T-cell (primary cell): ENCODE measurements at regions not wholly inside any gene's neighbourhood (a gene's known extent, or its start where the extent isn't known, plus 50 kb on each side); places are given as distances from the start of the nearest gene placed in this dataset.
"Not testable (repeated sequence)": the region's sequence is repeated elsewhere in the genome, so short reads cannot be mapped to it uniquely, and the experiment has no call there.

Experiments
- ATAC-seq, 4 experiments: fragments of 200-7000 bp in 3 of 4; fragments of 150-1000 bp in 1 of 4; cut with Tn5 transposase; replicated peaks in 1 of 4; 1 replicate in 3 of 4; 2 replicates in 1 of 4; pipeline ENCODE4 v1.10.0; 2021; ENCODE audit warnings: moderate library complexity in 3 of 4, mild to moderate bottlenecking in 2 of 4, moderate number of reproducible peaks in 1 of 4
- CTCF ChIA-PET, 2 donors: fragments of 300-600 bp; sonication (Branson Sonifier 250); formaldehyde crosslinking; loops; one replicate each; lab custom pipeline; 2022; ENCODE audit warnings: antibody characterized with exemption in 2 of 2; lab: Charles Lee
- POLR2A ChIA-PET, 2 donors: fragments of 300-600 bp; sonication (Branson Sonifier 250); formaldehyde crosslinking; loops; one replicate each; lab custom pipeline; 2022; ENCODE audit warnings: antibody characterized with exemption in 2 of 2; lab: Charles Lee
- DNase-seq, 35 experiments: peaks; one replicate each; pipeline versions ENCODE4 v3.0.0 to v3.0.0-alpha.2; 2013 to 2023
- H3K27ac ChIP-seq: one replicate; pipeline ENCODE4 v1.5.1; 2013; ENCODE audit warnings: low read length
- H3K27me3 ChIP-seq, 2 experiments: replicated peaks in 1 of 2; 1 replicate in 1 of 2; 2 replicates in 1 of 2; pipeline versions ENCODE4 v1.6.1 to v1.7.0; 2013; ENCODE audit warnings: low read length in 1 of 2, mixed read lengths in 1 of 2; ENCODE audit not compliant: control insufficient read depth in 2 of 2, insufficient read depth in 2 of 2; ENCODE audit errors: extremely low read depth in 1 of 2
- H3K36me3 ChIP-seq, 2 donors: 1 replicate in 1 of 2; 2 replicates in 1 of 2; pipeline versions ENCODE4 v1.6.1 to v1.7.0; 2013; ENCODE audit warnings: low read length in 1 of 2; ENCODE audit not compliant: control insufficient read depth in 2 of 2, insufficient read depth in 1 of 2; ENCODE audit errors: extremely low read depth in 1 of 2
- H3K4me1 ChIP-seq, 2 experiments: 1 replicate in 1 of 2; 2 replicates in 1 of 2; pipeline versions ENCODE4 v1.6.1 to v1.7.0; 2013; ENCODE audit warnings: low read length in 2 of 2, mixed read lengths in 1 of 2; ENCODE audit not compliant: insufficient read depth in 2 of 2, control insufficient read depth in 1 of 2; ENCODE audit errors: extremely low read depth in 1 of 2
- H3K4me3 ChIP-seq, 2 donors: 1 replicate in 1 of 2; 2 replicates in 1 of 2; pipeline versions ENCODE4 v1.5.1 to v1.7.0; 2013; ENCODE audit warnings: mild to moderate bottlenecking in 2 of 2, low read length in 1 of 2, moderate library complexity in 1 of 2; ENCODE audit not compliant: control insufficient read depth in 1 of 2; ENCODE audit errors: extremely low read depth in 1 of 2
- H3K9me3 ChIP-seq: 2 replicates; pipeline ENCODE4 v1.7.0; 2013
- H3K27ac Mint-ChIP-seq, 2 donors: one replicate each; pipeline ENCODE4 v1.8.0; 2020 to 2021; ENCODE audit warnings: mild to moderate bottlenecking in 2 of 2, mixed read lengths in 2 of 2
- H3K27me3 Mint-ChIP-seq, 2 donors: one replicate each; pipeline ENCODE4 v1.8.0; 2021 to 2022; ENCODE audit warnings: mixed read lengths in 2 of 2
- H3K36me3 Mint-ChIP-seq: one replicate; pipeline ENCODE4 v1.8.0; 2021; ENCODE audit warnings: mixed read lengths
- H3K4me1 Mint-ChIP-seq, 3 donors: one replicate each; pipeline ENCODE4 v1.8.0; 2020 to 2022; ENCODE audit warnings: mixed read lengths in 3 of 3, mild to moderate bottlenecking in 1 of 3
- H3K4me3 Mint-ChIP-seq, 3 donors: one replicate each; pipeline ENCODE4 v1.8.0; 2020 to 2022; ENCODE audit warnings: mild to moderate bottlenecking in 3 of 3, mixed read lengths in 3 of 3, moderate library complexity in 3 of 3
- H3K9me3 Mint-ChIP-seq, 3 donors: one replicate each; pipeline ENCODE4 v1.8.0; 2020 to 2022; ENCODE audit warnings: mixed read lengths in 3 of 3
- WGBS: methylation state at CpG from one replicate; pipeline ENCODE4 v1.1.5; 2013; ENCODE audit warnings: missing lambda C conversion rate; ENCODE audit not compliant: insufficient coverage; 5-methylcytosine and 5-hydroxymethylcytosine counted together

DNA sequence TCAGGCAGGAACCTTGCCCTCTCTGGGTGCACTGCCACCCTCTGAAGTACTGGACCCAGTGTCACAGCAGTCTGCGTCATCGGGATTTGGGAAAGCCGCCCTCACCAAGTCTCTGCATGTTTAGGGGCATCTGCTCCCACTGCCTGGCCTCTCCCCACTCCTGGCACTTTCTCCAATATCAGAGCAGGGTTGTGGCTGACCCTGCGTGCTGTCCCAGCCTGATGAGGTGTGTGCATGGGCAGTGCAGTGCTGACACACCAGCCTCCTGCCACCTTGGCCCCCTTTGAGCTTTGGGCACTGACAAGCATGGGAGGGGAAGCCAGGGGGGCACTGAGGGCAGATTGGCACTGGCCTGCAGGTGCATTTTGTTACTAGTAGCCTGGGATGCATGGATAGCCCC is 652.5 kb downstream of the GABRG1 start:
- Mint-ChIP-seq H3K4me1 (no peaks in the 10 kb centered on the region), H3K27me3 (no peaks in the 10 kb centered on the region), H3K27ac (no peak overlapping the region), H3K9me3 (peaks cover 4 to 18% (median 11%) of the 10 kb centered on the region in 3 donors), H3K4me3 (no peak overlapping the region), H3K36me3 (no peaks in the 10 kb centered on the region)
- Histone ChIP-seq H3K9me3 (no peaks in the 10 kb centered on the region), H3K27me3 (no peaks in the 10 kb centered on the region), H3K27ac (no peak overlapping the region), H3K36me3 (no peaks in the 10 kb centered on the region), H3K4me3 (no peak overlapping the region), H3K4me1 (no peaks in the 10 kb centered on the region)
- DNase-seq (no peak), ATAC-seq (no peak)
- 56% methylated on average over 3 of the region's 4 CpGs for WGBS
- POLR2A ChIA-PET: no interaction called here
- CTCF ChIA-PET: no interaction called here

DNA sequence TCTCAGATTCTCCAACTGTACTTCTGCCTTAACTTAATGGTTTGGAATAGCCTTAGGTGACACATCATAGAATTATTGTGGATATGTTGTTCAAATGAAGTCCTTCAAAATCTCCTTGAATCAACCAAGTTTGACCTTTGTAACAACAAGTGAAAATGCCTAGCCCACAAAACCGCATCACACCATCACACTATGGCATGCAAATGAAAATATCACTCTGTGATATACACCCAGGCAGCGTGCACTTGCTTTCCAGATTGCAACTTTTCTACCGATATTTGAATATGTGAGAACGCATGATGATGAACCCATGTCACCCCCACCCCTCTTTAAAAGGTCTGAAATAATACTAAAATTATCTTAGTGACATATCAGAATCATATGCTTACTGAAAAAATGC is 656.7 kb downstream of the GABRG1 start:
- no peaks in the 10 kb centered on the region for H3K9me3 ChIP-seq
- POLR2A ChIA-PET: no interaction called here
- no peaks in the 10 kb centered on the region for H3K27me3 ChIP-seq
- WGBS: 60% methylated on average over 2 of the region's 4 CpGs
- Mint-ChIP-seq H3K9me3 (peaks cover 2 to 7% (median 5%) of the 10 kb centered on the region in 3 donors), H3K27me3 (no peaks in the 10 kb centered on the region), H3K27ac (no peak overlapping the region), H3K4me1 (no peaks in the 10 kb centered on the region), H3K36me3 (no peaks in the 10 kb centered on the region), H3K4me3 (no peak overlapping the region)
- ATAC-seq: no peak
- H3K4me1 ChIP-seq: no peaks in the 10 kb centered on the region
- CTCF ChIA-PET: no interaction called here
- DNase-seq: no peak
- H3K4me3 ChIP-seq: no peak overlapping the region
- no peaks in the 10 kb centered on the region for H3K36me3 ChIP-seq
- H3K27ac ChIP-seq: no peak overlapping the region

DNA sequence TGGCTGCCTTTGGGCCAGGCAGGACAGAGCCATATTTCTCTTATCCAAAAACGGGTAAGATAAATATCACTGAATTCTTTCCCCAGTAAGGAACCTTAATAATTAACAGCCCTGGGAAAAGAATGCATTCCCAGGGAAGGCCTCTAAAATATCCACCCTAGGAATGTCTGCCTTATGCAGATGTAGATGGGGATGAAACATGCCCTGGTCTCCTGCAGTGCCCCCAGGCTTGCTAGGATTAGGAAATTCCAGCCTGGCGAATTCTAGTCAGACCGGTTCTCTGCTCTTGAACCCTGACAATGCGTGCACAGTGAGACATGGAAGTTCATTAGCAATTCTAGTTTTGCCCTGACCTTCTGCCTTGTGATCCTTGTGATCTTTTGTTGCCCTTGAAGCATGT is 663.7 kb downstream of the GABRG1 start:
- H3K9me3 Mint-ChIP-seq, H3K4me3 Mint-ChIP-seq, H3K4me3 ChIP-seq, H3K4me1 Mint-ChIP-seq, H3K27me3 ChIP-seq, H3K36me3 ChIP-seq, H3K27me3 Mint-ChIP-seq, H3K27ac Mint-ChIP-seq, CTCF ChIA-PET, H3K4me1 ChIP-seq, H3K36me3 Mint-ChIP-seq, POLR2A ChIA-PET, ATAC-seq, H3K9me3 ChIP-seq, DNase-seq, H3K27ac ChIP-seq: not testable (repeated sequence)
- WGBS: 92% methylated on average over 3 of the region's 4 CpGs

DNA sequence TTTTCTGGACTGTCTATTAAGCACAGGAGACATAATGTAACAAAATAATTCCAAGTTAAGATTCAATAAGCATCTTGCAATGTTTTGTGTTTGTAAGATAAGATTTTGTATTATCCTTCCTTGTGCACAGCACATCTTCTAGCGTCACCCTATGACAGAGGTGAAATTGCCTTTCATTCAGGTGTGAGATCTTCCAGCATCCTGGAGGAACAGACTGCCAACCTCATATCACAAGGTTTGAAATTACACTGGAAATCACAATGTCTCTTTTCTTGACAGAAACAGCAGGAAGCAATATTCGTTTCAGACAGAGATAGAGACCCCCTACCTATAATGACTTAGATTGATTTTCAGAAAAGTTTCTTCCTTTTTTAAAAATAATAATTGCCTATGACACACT is 668.6 kb downstream of the GABRG1 start:
- no CpG with 5 or more reads among the region's 2 CpGs for WGBS
- H3K9me3 Mint-ChIP-seq: peaks cover 4 to 5% (median 4%) of the 10 kb centered on the region in 3 donors
- no peak overlapping the region for H3K4me3 Mint-ChIP-seq
- ATAC-seq (no peak), DNase-seq (no peak)
- H3K4me3 ChIP-seq: no peak overlapping the region
- H3K27me3 ChIP-seq: no peaks in the 10 kb centered on the region
- no peaks in the 10 kb centered on the region for H3K36me3 Mint-ChIP-seq
- no peaks in the 10 kb centered on the region for H3K27me3 Mint-ChIP-seq
- no peak overlapping the region for H3K27ac ChIP-seq
- no peaks in the 10 kb centered on the region for H3K4me1 ChIP-seq
- POLR2A ChIA-PET: no interaction called here
- H3K27ac Mint-ChIP-seq: no peak overlapping the region
- CTCF ChIA-PET: no interaction called here
- H3K4me1 Mint-ChIP-seq: no peaks in the 10 kb centered on the region
- no peaks in the 10 kb centered on the region for H3K9me3 ChIP-seq
- H3K36me3 ChIP-seq: no peaks in the 10 kb centered on the region

DNA sequence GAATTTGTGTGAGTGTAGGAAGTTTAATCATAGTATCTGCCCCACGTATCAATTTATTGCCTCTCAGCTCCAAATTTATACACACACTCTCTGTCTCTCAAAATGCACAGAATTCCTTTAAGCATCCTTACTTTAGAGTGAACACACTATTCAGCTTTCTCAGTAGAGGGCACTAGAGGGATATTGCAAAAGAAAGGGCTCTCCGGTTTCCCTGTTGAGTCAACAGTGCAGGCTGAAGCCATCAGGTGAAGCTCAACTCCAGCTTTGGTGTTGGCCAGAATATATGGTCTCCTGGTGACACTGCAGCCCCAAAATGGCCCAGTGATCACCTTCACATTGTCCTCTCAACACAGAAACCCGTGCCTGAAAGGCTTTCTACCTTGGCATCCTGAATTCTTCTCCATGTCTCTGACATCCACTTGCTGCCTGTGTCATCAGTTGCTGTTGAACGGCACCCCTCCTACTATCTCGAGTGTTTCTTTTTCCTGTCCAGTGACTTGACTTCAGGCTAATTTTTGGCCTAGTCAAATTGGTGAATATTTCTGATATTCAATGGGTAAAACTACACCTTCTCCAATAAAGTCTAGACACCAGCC is 670.5 kb downstream of the GABRG1 start:
- CTCF ChIA-PET: interaction anchor here in 1 of 2 donors (0.7 kb wide), 1 partner anchor 1540 kb away, joined by 3 read pairs; the partner anchor contains the start of gene GABRA4
- WGBS: 6% methylated on average over 2 of the region's 5 CpGs
- H3K9me3 ChIP-seq: no peaks in the 10 kb centered on the region

DNA sequence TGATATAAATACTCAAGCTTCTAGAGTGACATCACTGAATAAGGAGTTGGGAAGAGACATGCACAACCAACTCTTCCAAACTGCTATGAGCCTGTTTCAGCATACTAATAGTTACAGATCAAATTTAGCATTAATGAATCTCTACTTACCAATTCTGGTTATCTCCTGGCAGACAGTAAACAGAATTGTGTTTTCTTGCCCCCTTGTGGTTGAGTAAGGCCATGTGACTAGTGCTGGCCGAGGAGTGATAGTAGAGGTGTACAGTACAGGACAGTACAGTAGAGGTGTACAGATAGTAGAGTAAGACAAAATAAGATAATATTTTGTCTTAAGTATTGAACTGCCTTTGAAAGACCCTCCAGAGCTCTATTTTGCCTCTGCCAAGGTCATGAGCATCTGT is 681.4 kb downstream of the GABRG1 start:
- Mint-ChIP-seq H3K36me3 (no peaks in the 10 kb centered on the region), H3K27ac (no peak overlapping the region), H3K27me3 (no peaks in the 10 kb centered on the region), H3K9me3 (peaks cover 7 to 12% (median 11%) of the 10 kb centered on the region in 3 donors), H3K4me1 (no peaks in the 10 kb centered on the region), H3K4me3 (no peak overlapping the region)
- Histone ChIP-seq H3K9me3 (no peaks in the 10 kb centered on the region), H3K27ac (no peak overlapping the region), H3K36me3 (no peaks in the 10 kb centered on the region), H3K27me3 (no peaks in the 10 kb centered on the region), H3K4me1 (no peaks in the 10 kb centered on the region), H3K4me3 (no peak overlapping the region)
- ChIA-PET POLR2A (no interaction called here), CTCF (no interaction called here)
- ATAC-seq (no peak), DNase-seq (no peak)
- WGBS: 67% methylated on average over 1 of the region's 1 CpG

More for the DNA sequence above, 670.5 kb downstream of the GABRG1 start:
- Histone ChIP-seq H3K4me1 (no peaks in the 10 kb centered on the region), H3K36me3 (no peaks in the 10 kb centered on the region), H3K27me3 (no peaks in the 10 kb centered on the region), H3K4me3 (no peak overlapping the region), H3K27ac (no peak overlapping the region)
- H3K36me3 Mint-ChIP-seq: no peaks in the 10 kb centered on the region
- no peaks in the 10 kb centered on the region for H3K4me1 Mint-ChIP-seq
- H3K9me3 Mint-ChIP-seq: peaks cover 6 to 11% (median 7%) of the 10 kb centered on the region in 3 donors
- POLR2A ChIA-PET: no interaction called here
- H3K27ac Mint-ChIP-seq: no peak overlapping the region
- ATAC-seq: no peak
- DNase-seq: no peak
- H3K4me3 Mint-ChIP-seq: no peak overlapping the region
- H3K27me3 Mint-ChIP-seq: no peaks in the 10 kb centered on the region

DNA sequence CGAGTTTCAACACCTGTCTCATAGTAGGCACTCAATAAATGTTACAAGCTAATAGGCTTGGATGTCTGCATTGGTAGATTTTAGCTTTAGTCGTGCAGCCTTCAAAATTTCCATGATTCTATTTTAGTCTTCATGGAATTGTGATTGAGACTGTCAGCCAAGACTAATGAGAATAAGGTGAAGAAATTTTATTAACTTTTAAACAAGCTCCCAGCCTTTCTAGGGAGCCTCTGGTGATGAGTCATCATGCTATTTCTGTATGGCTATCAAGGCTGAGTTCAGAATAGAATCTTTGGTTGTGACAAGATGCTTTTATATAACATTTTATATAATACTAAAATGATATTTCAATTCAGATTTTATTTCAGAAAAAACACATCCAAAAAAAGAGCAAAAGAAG is 685.8 kb downstream of the GABRG1 start:
- Histone ChIP-seq H3K4me1 (no peaks in the 10 kb centered on the region), H3K36me3 (no peaks in the 10 kb centered on the region), H3K4me3 (no peak overlapping the region), H3K27ac (no peak overlapping the region), H3K9me3 (no peaks in the 10 kb centered on the region), H3K27me3 (no peaks in the 10 kb centered on the region)
- ATAC-seq: no peak
- Mint-ChIP-seq H3K4me3 (no peak overlapping the region), H3K4me1 (no peaks in the 10 kb centered on the region), H3K9me3 (peaks cover 3 to 14% (median 8%) of the 10 kb centered on the region in 3 donors), H3K27me3 (no peaks in the 10 kb centered on the region), H3K36me3 (no peaks in the 10 kb centered on the region), H3K27ac (no peak overlapping the region)
- POLR2A ChIA-PET: no interaction called here
- CTCF ChIA-PET: no interaction called here
- WGBS: no CpG with 5 or more reads among the region's 2 CpGs
- DNase-seq: no peak
